DOHH2 (cell line): ENCODE measurements at regions not wholly inside any gene's neighbourhood (a gene's known extent, or its start where the extent isn't known, plus 50 kb on each side); places are given as distances from the start of the nearest gene placed in this dataset.

Source experiments
- H3F3A ChIP-seq: fragments of 200-600 bp; sonication (generic), shearing (Covaris generic); 2 replicates; pipeline ENCODE4 v1.6.0; 2016; ENCODE audit warnings: antibody characterized with exemption, mild to moderate bottlenecking; ENCODE audit not compliant: control insufficient read depth, insufficient read depth
- H3K27ac ChIP-seq: fragments of 200-600 bp; sonication (generic); 2 replicates; pipeline ENCODE4 v1.5.1; 2014; ENCODE audit warnings: low read depth, mild to moderate bottlenecking, low read length, moderate library complexity
- H3K27me3 ChIP-seq: fragments of 200-600 bp; sonication (generic); 2 replicates; pipeline ENCODE4 v1.6.1; 2014; ENCODE audit warnings: mild to moderate bottlenecking, low read length, mixed read lengths; ENCODE audit not compliant: control insufficient read depth
- H3K36me3 ChIP-seq: fragments of 200-600 bp; sonication (generic); 2 replicates; pipeline ENCODE4 v1.6.1; 2014; ENCODE audit warnings: mild to moderate bottlenecking, low read length, moderate library complexity, mixed read lengths; ENCODE audit not compliant: control insufficient read depth
- H3K4me1 ChIP-seq: fragments of 200-600 bp; sonication (generic); 2 replicates; pipeline ENCODE4 v1.6.1; 2014; ENCODE audit warnings: mild to moderate bottlenecking, low read length, mixed read lengths; ENCODE audit not compliant: control insufficient read depth
- H3K4me2 ChIP-seq: fragments of 200-600 bp; sonication (generic); 2 replicates; pipeline ENCODE4 v1.6.0; 2014; ENCODE audit warnings: mild to moderate bottlenecking, low read length, moderate library complexity
- H3K4me3 ChIP-seq: fragments of 200-600 bp; sonication (generic); 2 replicates; pipeline ENCODE4 v1.5.1; 2014; ENCODE audit warnings: mild to moderate bottlenecking, low read length, mixed read lengths
- H3K79me2 ChIP-seq: fragments of 200-600 bp; sonication (generic); 2 replicates; pipeline ENCODE4 v1.6.1; 2014; ENCODE audit warnings: mild to moderate bottlenecking, low read length, mixed read lengths; ENCODE audit not compliant: control insufficient read depth
- H3K9me2 ChIP-seq: fragments of 200-600 bp; sonication (generic); replicated peaks from 2 replicates; pipeline ENCODE4 v1.6.1; 2014; ENCODE audit warnings: mild to moderate bottlenecking, low read length, mixed read lengths; ENCODE audit not compliant: control insufficient read depth
- H3K9me3 ChIP-seq: fragments of 200-600 bp; sonication (generic); 2 replicates; pipeline ENCODE4 v1.6.1; 2014; ENCODE audit warnings: antibody characterized with exemption, low read length, mixed read lengths; ENCODE audit not compliant: control insufficient read depth, insufficient read depth
- H4K20me1 ChIP-seq: fragments of 200-600 bp; sonication (generic); 2 replicates; pipeline ENCODE4 v1.6.0; 2014; ENCODE audit warnings: low read depth, mild to moderate bottlenecking, antibody characterized with exemption, low read length, moderate library complexity; ENCODE audit not compliant: control insufficient read depth, insufficient read depth
- EZH2phosphoT487 ChIP-seq: fragments of 200-600 bp; sonication (generic); IDR thresholded peaks from 2 replicates; pipeline ENCODE4 v1.6.1; 2017; ENCODE audit warnings: borderline replicate concordance, mild to moderate bottlenecking, antibody characterized with exemption, low read length, moderate library complexity, mixed read lengths
- TF ChIP-seq, protein P1 (sequence below): fragments of 200-600 bp; sonication (generic); IDR thresholded peaks from one replicate; pipeline ENCODE4 v1.5.1; 2014; ENCODE audit warnings: antibody characterized with exemption, mild to moderate bottlenecking, low read depth, low read length; ENCODE audit not compliant: poor library complexity, severe bottlenecking

DNA sequence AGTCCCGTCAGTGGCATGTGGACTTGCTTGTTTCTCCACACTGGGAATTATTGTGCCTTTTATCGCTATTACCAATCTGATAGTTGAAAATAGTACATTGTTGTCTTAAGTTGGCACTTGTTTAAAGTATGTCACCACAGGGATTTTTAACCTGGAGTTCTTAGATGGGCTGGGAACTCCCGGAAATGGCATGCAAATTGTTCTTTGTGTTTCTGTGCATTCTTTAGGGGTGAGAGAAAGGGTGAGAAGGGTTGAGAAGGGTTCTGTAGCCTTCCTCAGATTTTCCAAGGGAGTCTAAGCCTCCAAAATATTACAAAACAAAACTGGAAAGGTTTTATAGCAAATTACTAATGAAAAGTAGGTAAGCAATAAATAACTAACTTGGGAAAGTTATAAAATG is 176.9 kb downstream of the ZIC3 start:
- no peaks in the 10 kb centered on the region for H3K79me2 ChIP-seq
- TF ChIP-seq EZH2phosphoT487, result no peak
- TF ChIP-seq, protein P1, sequence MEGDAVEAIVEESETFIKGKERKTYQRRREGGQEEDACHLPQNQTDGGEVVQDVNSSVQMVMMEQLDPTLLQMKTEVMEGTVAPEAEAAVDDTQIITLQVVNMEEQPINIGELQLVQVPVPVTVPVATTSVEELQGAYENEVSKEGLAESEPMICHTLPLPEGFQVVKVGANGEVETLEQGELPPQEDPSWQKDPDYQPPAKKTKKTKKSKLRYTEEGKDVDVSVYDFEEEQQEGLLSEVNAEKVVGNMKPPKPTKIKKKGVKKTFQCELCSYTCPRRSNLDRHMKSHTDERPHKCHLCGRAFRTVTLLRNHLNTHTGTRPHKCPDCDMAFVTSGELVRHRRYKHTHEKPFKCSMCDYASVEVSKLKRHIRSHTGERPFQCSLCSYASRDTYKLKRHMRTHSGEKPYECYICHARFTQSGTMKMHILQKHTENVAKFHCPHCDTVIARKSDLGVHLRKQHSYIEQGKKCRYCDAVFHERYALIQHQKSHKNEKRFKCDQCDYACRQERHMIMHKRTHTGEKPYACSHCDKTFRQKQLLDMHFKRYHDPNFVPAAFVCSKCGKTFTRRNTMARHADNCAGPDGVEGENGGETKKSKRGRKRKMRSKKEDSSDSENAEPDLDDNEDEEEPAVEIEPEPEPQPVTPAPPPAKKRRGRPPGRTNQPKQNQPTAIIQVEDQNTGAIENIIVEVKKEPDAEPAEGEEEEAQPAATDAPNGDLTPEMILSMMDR, result no peak
- no peaks in the 10 kb centered on the region for H3K36me3 ChIP-seq

DNA sequence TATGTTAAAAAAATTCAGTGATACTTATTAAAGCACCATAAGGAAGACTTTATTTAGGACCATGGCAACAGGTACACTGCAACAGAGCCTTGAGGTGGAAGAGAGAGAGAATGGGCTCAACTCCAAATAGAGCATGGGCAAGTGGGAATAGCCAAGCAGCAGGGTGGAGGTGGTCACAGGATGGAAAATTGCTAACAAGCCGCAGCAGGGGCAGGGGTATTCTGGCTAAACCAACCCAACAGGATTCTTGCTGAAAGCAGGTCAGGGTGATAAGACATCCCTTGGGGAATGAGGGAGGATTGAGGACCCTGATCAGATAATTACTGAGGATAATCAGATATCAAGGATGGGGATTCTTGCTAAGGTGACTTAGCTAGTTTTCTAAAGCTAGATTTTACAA is 177.5 kb downstream of the ZIC3 start:
- H3K36me3 ChIP-seq, result no peaks in the 10 kb centered on the region
- no peaks in the 10 kb centered on the region for H3F3A ChIP-seq
- no peaks in the 10 kb centered on the region for H3K27me3 ChIP-seq
- H3K79me2 ChIP-seq, result no peaks in the 10 kb centered on the region
- H3K4me2 ChIP-seq, result no peak overlapping the region
- no peaks in the 10 kb centered on the region for H3K9me3 ChIP-seq
- H3K9me2 ChIP-seq, result no peaks in the 10 kb centered on the region
- H3K27ac ChIP-seq, result no peak overlapping the region
- H4K20me1 ChIP-seq, result no peaks in the 10 kb centered on the region
- H3K4me3 ChIP-seq, result no peak overlapping the region
- H3K4me1 ChIP-seq, result no peaks in the 10 kb centered on the region
- no peak for TF ChIP-seq EZH2phosphoT487
- TF ChIP-seq, protein P1, result no peak

More for the DNA sequence above, 176.9 kb downstream of the ZIC3 start:
- Histone ChIP-seq H3K9me2 (no peaks in the 10 kb centered on the region), H3K4me1 (no peaks in the 10 kb centered on the region), H3K4me2 (no peak overlapping the region), H3F3A (no peaks in the 10 kb centered on the region), H3K4me3 (no peak overlapping the region), H3K9me3 (no peaks in the 10 kb centered on the region), H4K20me1 (no peaks in the 10 kb centered on the region), H3K27me3 (no peaks in the 10 kb centered on the region), H3K27ac (no peak overlapping the region)

DNA sequence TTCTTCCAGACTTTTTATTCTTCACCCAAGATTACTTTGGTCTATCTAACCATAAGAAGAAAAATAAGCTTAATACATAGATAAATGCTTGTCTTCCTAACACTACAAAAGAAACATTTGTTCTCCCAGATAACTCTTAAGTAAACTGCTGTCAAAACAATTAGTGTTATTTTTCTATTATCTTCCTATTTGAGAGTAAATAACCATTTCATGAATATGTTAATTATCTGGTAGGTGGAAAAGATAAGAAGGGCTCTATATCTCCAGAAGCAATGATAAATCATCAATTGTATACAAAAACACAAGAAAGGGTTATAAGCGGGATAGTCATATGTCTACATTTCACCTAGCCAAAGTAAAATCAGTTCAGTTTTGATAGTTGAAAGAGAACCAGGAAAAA is 180.4 kb downstream of the ZIC3 start:
- no peak overlapping the region for H3K27ac ChIP-seq
- H3K4me3 ChIP-seq, result no peak overlapping the region
- H3F3A ChIP-seq, result no peaks in the 10 kb centered on the region
- H3K4me1 ChIP-seq, result no peaks in the 10 kb centered on the region
- H3K79me2 ChIP-seq, result no peaks in the 10 kb centered on the region
- TF ChIP-seq EZH2phosphoT487, result no peak
- TF ChIP-seq, protein P1, result no peak
- no peaks in the 10 kb centered on the region for H3K9me2 ChIP-seq
- no peaks in the 10 kb centered on the region for H4K20me1 ChIP-seq
- no peaks in the 10 kb centered on the region for H3K36me3 ChIP-seq
- no peaks in the 10 kb centered on the region for H3K9me3 ChIP-seq
- no peaks in the 10 kb centered on the region for H3K27me3 ChIP-seq
- no peak overlapping the region for H3K4me2 ChIP-seq
